HepG2 (cell line): ENCODE measurements at regions not wholly inside any gene's neighbourhood (a gene's known extent, or its start where the extent isn't known, plus 50 kb on each side); places are given as distances from the start of the nearest gene placed in this dataset.

Experiments used
- ATAC-seq: fragments of 200-7000 bp; cut with Tn5 transposase; 3 replicates; pipeline ENCODE4 v1.9.1; 2020; ENCODE audit warnings: mild to moderate bottlenecking, moderate library complexity
- BruUV-seq: library from RNA; stranded (reverse); fragments of 400-500 nt; replicated peaks from 2 replicates; lab custom pipeline; 2021; lab: Mats Ljungman, UMichigan
- CTCF ChIA-PET: fragments of 300-600 bp; formaldehyde crosslinking; extraction: SDS; loops from one replicate; lab custom pipeline; 2021; ENCODE audit warnings: low total read pairs, inconsistent platforms, low intra/inter-chr PET ratio; lab: Yijun Ruan, JAX
- POLR2A ChIA-PET: fragments of 350-600 bp; sonication (Branson Sonifier 250); formaldehyde crosslinking; loops from one replicate; lab custom pipeline; 2020; ENCODE audit warnings: antibody characterized with exemption, inconsistent platforms; lab: Yijun Ruan, JAX
- DNase-seq: peaks from one replicate; pipeline ENCODE4 v3.0.0-alpha.2; 2015; ENCODE audit warnings: low spot score
- FAIRE-seq: peaks from 3 replicates; lab custom pipeline; 2011; peaks lifted over from hg19 to GRCh38; lab: Jason Lieb, UNC
- H2AFZ ChIP-seq: one replicate; pipeline ENCODE4 v1.6.1; 2011; ENCODE audit warnings: low read length, inconsistent platforms
- H3K27ac ChIP-seq: fragments of 300-600 bp; 3 replicates; pipeline ENCODE4 v1.8.0; 2011; ENCODE audit warnings: mixed run types, mild to moderate bottlenecking, mixed read lengths, low read length, inconsistent platforms; ENCODE audit not compliant: insufficient read depth; ENCODE audit errors: extremely low read length
- H3K27me3 ChIP-seq, 2 experiments: fragments of 200-600 bp in 1 of 2; 2 replicates in 1 of 2; 3 replicates in 1 of 2; pipeline versions ENCODE4 v1.6.0 to v1.8.0; 2011; ENCODE audit warnings: low read length in 2 of 2, mild to moderate bottlenecking in 2 of 2, moderate library complexity in 2 of 2, inconsistent platforms in 1 of 2; ENCODE audit not compliant: insufficient read depth in 2 of 2, control insufficient read depth in 1 of 2
- H3K36me3 ChIP-seq, 2 experiments: fragments of 200-600 bp in 1 of 2; replicated peaks in 1 of 2; 2 replicates in 1 of 2; 3 replicates in 1 of 2; pipeline versions ENCODE4 v1.5.1 to v1.8.0; 2011; ENCODE audit warnings: low read length in 2 of 2, inconsistent platforms in 1 of 2; ENCODE audit not compliant: insufficient read depth in 2 of 2, control insufficient read depth in 1 of 2
- H3K4me1 ChIP-seq: 2 replicates; pipeline ENCODE4 v1.5.1; 2012; ENCODE audit warnings: low read length, inconsistent platforms; ENCODE audit not compliant: insufficient read depth
- H3K4me2 ChIP-seq: 2 replicates; pipeline ENCODE4 v1.6.0; 2011; ENCODE audit warnings: low read depth, low read length, inconsistent platforms
- H3K4me3 ChIP-seq, 3 experiments: fragments of 200-600 bp in 1 of 3; sonication (generic), shearing (Covaris generic) in 1 of 3; replicated peaks in 1 of 3; 2 replicates each; pipeline ENCODE4 v1.5.1; 2011 to 2016; ENCODE audit warnings: low read length in 3 of 3, inconsistent platforms in 2 of 3, low read depth in 2 of 3, mild to moderate bottlenecking in 2 of 3, control low read depth in 1 of 3, mixed read lengths in 1 of 3; ENCODE audit not compliant: insufficient read depth in 1 of 3
- H3K79me2 ChIP-seq: one replicate; pipeline ENCODE4 v1.6.1; 2011; ENCODE audit warnings: low read length, inconsistent platforms; ENCODE audit not compliant: insufficient read depth
- H3K9ac ChIP-seq: 2 replicates; pipeline ENCODE4 v1.6.0; 2011; ENCODE audit warnings: mild to moderate bottlenecking, low read depth, low read length, inconsistent platforms; ENCODE audit not compliant: insufficient read depth
- H3K9me3 ChIP-seq: 2 replicates; pipeline ENCODE4 v1.5.1; 2012; ENCODE audit warnings: mild to moderate bottlenecking, low read length
- H4K20me1 ChIP-seq: 2 replicates; pipeline ENCODE4 v1.6.0; 2011; ENCODE audit warnings: inconsistent platforms, mild to moderate bottlenecking, low read length, moderate library complexity; ENCODE audit not compliant: insufficient read depth
- AHDC1 ChIP-seq: sonication (generic); formaldehyde crosslinking; IDR thresholded peaks from 2 replicates; pipeline ENCODE4 v1.5.1; 2020; ENCODE audit warnings: mild to moderate bottlenecking, missing genetic modification reagents, borderline replicate concordance
- CAMTA2 ChIP-seq: sonication (generic); formaldehyde crosslinking; IDR thresholded peaks from 2 replicates; pipeline ENCODE4 v1.4.0; 2020; ENCODE audit warnings: mild to moderate bottlenecking, missing genetic modification reagents, borderline replicate concordance
- HNF4A ChIP-seq: sonication (generic); formaldehyde crosslinking; IDR thresholded peaks from 2 replicates; pipeline ENCODE4 v1.4.0; 2020; ENCODE audit warnings: missing genetic modification reagents
- MAZ ChIP-seq, 2 experiments: sonication (generic) in 1 of 2; formaldehyde crosslinking in 1 of 2; IDR thresholded peaks; 2 replicates each; pipeline versions ENCODE4 v1.5.0 to v1.6.1; 2012 to 2020; ENCODE audit warnings: low read depth in 2 of 2, mild to moderate bottlenecking in 2 of 2, borderline replicate concordance in 1 of 2, improper control_type of control experiment in 1 of 2, low read length in 1 of 2, missing genetic modification reagents in 1 of 2, moderate library complexity in 1 of 2
- TOE1 ChIP-seq: sonication (generic); formaldehyde crosslinking; IDR thresholded peaks from 2 replicates; pipeline ENCODE4 v1.4.0; 2020; ENCODE audit warnings: mild to moderate bottlenecking, missing genetic modification reagents
- ZNF207 ChIP-seq: fragments of 450-650 bp; IDR thresholded peaks from 2 replicates; pipeline ENCODE4 v1.6.1; 2016; ENCODE audit warnings: antibody characterized with exemption, borderline replicate concordance
- WGBS: methylation state at CpG from one replicate; pipeline ENCODE4 v1.1.6; 2017; ENCODE audit warnings: low lambda C conversion rate; 5-methylcytosine and 5-hydroxymethylcytosine counted together
- in situ Hi-C: cut with HindIII; loops from 2 replicates; pipeline ENCODE4 v1.10.0; 2017; ENCODE audit warnings: low pct_unique_long_range_greater_than_20kb; ENCODE audit not compliant: extremely low pct_ligation_motif_present
- intact Hi-C: fragments of 100-400 bp; cut with micrococcal nuclease; formaldehyde crosslinking; loops from one replicate; pipeline ENCODE4 v1.10.0; 2022; ENCODE audit not compliant: unreplicated experiment
- TF ChIP-seq, protein P1 (sequence below): IDR thresholded peaks from 2 replicates; pipeline ENCODE4 v1.6.1; 2018; ENCODE audit warnings: missing genetic modification reagents, mild to moderate bottlenecking, missing compliant biosample characterization
- TF ChIP-seq, protein P2 (sequence below): IDR thresholded peaks from 2 replicates; pipeline ENCODE4 v1.6.1; 2016; ENCODE audit warnings: low read depth, control low read depth

- TF ChIP-seq HNF4A (peak; percentile 45), CAMTA2 (CRISPR knock-in tag) (no peak)
- TF ChIP-seq, protein P1, sequence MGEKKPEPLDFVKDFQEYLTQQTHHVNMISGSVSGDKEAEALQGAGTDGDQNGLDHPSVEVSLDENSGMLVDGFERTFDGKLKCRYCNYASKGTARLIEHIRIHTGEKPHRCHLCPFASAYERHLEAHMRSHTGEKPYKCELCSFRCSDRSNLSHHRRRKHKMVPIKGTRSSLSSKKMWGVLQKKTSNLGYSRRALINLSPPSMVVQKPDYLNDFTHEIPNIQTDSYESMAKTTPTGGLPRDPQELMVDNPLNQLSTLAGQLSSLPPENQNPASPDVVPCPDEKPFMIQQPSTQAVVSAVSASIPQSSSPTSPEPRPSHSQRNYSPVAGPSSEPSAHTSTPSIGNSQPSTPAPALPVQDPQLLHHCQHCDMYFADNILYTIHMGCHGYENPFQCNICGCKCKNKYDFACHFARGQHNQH (CRISPR knock-in tag) = peak; percentile 52
- TF ChIP-seq, protein P2, sequence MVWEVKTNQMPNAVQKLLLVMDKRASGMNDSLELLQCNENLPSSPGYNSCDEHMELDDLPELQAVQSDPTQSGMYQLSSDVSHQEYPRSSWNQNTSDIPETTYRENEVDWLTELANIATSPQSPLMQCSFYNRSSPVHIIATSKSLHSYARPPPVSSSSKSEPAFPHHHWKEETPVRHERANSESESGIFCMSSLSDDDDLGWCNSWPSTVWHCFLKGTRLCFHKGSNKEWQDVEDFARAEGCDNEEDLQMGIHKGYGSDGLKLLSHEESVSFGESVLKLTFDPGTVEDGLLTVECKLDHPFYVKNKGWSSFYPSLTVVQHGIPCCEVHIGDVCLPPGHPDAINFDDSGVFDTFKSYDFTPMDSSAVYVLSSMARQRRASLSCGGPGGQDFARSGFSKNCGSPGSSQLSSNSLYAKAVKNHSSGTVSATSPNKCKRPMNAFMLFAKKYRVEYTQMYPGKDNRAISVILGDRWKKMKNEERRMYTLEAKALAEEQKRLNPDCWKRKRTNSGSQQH = 0 out of 2 replicates have a peak, but pooled peaks have one; percentile 14
These were observed 150.5 kb upstream of the LPP start (continued) for GRCh38 chr3:188003188-188004171.

- H2AFZ ChIP-seq = no peak overlapping the region
- BruUV-seq = no TSS peak
- 97% methylated on average over 17 of the region's 17 CpGs for WGBS
- no peak overlapping the region for H3K27ac ChIP-seq
- no peak overlapping the region for H3K4me3 ChIP-seq
- POLR2A ChIA-PET = no interaction called here
- H3K36me3 ChIP-seq = no peaks in the 10 kb centered on the region
- H3K27me3 ChIP-seq = no peaks in the 10 kb centered on the region
- H3K4me1 ChIP-seq = peaks cover 53% of the 10 kb centered on the region
- CTCF ChIA-PET = no interaction called here
- intact Hi-C loops = loop anchor here (10.0 kb wide), 1 partner anchor 92 kb away; no protein-coding TSS in a partner anchor
- H3K4me2 ChIP-seq = no peak overlapping the region
- peaks cover 16% of the 10 kb centered on the region; the same call in 1 of the 2 replicates for H3K9me3 ChIP-seq
- peaks cover 5% of the 10 kb centered on the region for H3K79me2 ChIP-seq
- FAIRE-seq = no peak
- no peak overlapping the region for H3K9ac ChIP-seq
- H4K20me1 ChIP-seq = no peaks in the 10 kb centered on the region
- in situ Hi-C loops = loop anchor here (10.0 kb wide), 1 partner anchor 262 kb away; the partner anchor contains the start of gene BCL6
- DNase-seq = no peak
- ATAC-seq = no peak
- TF ChIP-seq AHDC1 (CRISPR knock-in tag) (no peak), MAZ (IDR thresholded peaks at IDR 0.05; ENCODE audit: borderline replicate concordance, low read depth, low read length) (no peak), MAZ (CRISPR knock-in tag; IDR thresholded peaks at IDR 0.05; ENCODE audit: low read depth) (no peak), TOE1 (no peak), ZNF207 (no peak)
These were observed 147.1 kb upstream of the LPP start for GRCh38 chr3:188006726-188007393.
